CD8-positive, alpha-beta memory T cell (primary cell): ENCODE measurements at regions not wholly inside any gene's neighbourhood (a gene's known extent, or its start where the extent isn't known, plus 50 kb on each side); places are given as distances from the start of the nearest gene placed in this dataset.

Experiments used
- CTCF ChIA-PET: fragments of 350-600 bp; sonication (Branson Sonifier 250); formaldehyde crosslinking; loops from one replicate; lab custom pipeline; 2021; ENCODE audit warnings: antibody characterized with exemption; lab: Charles Lee
- POLR2A ChIA-PET: fragments of 350-600 bp; sonication (Branson Sonifier 250); formaldehyde crosslinking; loops from one replicate; lab custom pipeline; 2021; ENCODE audit warnings: antibody characterized with exemption; lab: Charles Lee
- DNase-seq, 5 donors: peaks; one replicate each; pipeline versions ENCODE4 v3.0.0 to v3.0.0-alpha.2; 2020 to 2022; ENCODE audit warnings: mixed read lengths in 1 of 5
- H3K27ac ChIP-seq: one replicate; pipeline ENCODE4 v1.7.0; 2013; ENCODE audit warnings: low read depth, mild to moderate bottlenecking, low read length, moderate library complexity
- H3K27me3 ChIP-seq: 2 replicates; pipeline ENCODE4 v1.7.0; 2013; ENCODE audit warnings: low read length, mild to moderate bottlenecking; ENCODE audit not compliant: insufficient read depth, poor library complexity, severe bottlenecking
- H3K36me3 ChIP-seq: 2 replicates; pipeline ENCODE4 v1.7.0; 2013; ENCODE audit warnings: mild to moderate bottlenecking, low read length, moderate library complexity; ENCODE audit not compliant: insufficient read depth
- H3K4me1 ChIP-seq: 2 replicates; pipeline ENCODE4 v1.7.0; 2013; ENCODE audit warnings: mild to moderate bottlenecking, low read length, moderate library complexity; ENCODE audit not compliant: insufficient read depth
- H3K4me3 ChIP-seq: 2 replicates; pipeline ENCODE4 v1.7.0; 2013; ENCODE audit warnings: mild to moderate bottlenecking, low read length
- H3K9me3 ChIP-seq: 2 replicates; pipeline ENCODE4 v1.7.0; 2013; ENCODE audit warnings: mild to moderate bottlenecking, low read length
- H3K27ac Mint-ChIP-seq, 8 donors: one replicate each; pipeline ENCODE4 v1.8.0; 2020 to 2021; ENCODE audit warnings: mixed read lengths in 8 of 8, mild to moderate bottlenecking in 6 of 8, inconsistent platforms in 3 of 8, moderate library complexity in 3 of 8
- H3K27me3 Mint-ChIP-seq, 2 donors: one replicate each; pipeline ENCODE4 v1.8.0; 2020 to 2021; ENCODE audit warnings: mixed read lengths in 2 of 2, mild to moderate bottlenecking in 1 of 2, moderate library complexity in 1 of 2
- H3K36me3 Mint-ChIP-seq, 3 donors: one replicate each; pipeline ENCODE4 v1.8.0; 2020 to 2021; ENCODE audit warnings: mixed read lengths in 3 of 3, inconsistent platforms in 1 of 3, mild to moderate bottlenecking in 1 of 3
- H3K4me1 Mint-ChIP-seq, 3 donors: one replicate each; pipeline ENCODE4 v1.8.0; 2020 to 2021; ENCODE audit warnings: mixed read lengths in 3 of 3, inconsistent platforms in 1 of 3, mild to moderate bottlenecking in 1 of 3
- H3K4me3 Mint-ChIP-seq, 7 donors: one replicate each; pipeline ENCODE4 v1.8.0; 2020 to 2021; ENCODE audit warnings: mixed read lengths in 7 of 7, mild to moderate bottlenecking in 6 of 7, moderate library complexity in 4 of 7, inconsistent platforms in 2 of 7
- H3K9me3 Mint-ChIP-seq, 5 donors: one replicate each; pipeline ENCODE4 v1.8.0; 2020 to 2022; ENCODE audit warnings: mixed read lengths in 5 of 5, mild to moderate bottlenecking in 3 of 5, moderate library complexity in 2 of 5, inconsistent platforms in 1 of 5

- Mint-ChIP-seq H3K4me3 (no peak overlapping the region), H3K9me3 (peaks cover 0 to 3% (median 0%) of the 10 kb centered on the region in 5 donors), H3K27ac (no peak overlapping the region), H3K27me3 (peaks cover 10 to 23% of the 10 kb centered on the region in 2 donors), H3K4me1 (no peaks in the 10 kb centered on the region), H3K36me3 (no peaks in the 10 kb centered on the region)
- POLR2A ChIA-PET = no interaction called here
- no peak for DNase-seq
- Histone ChIP-seq H3K4me3 (no peak overlapping the region), H3K36me3 (no peaks in the 10 kb centered on the region), H3K9me3 (no peaks in the 10 kb centered on the region), H3K27ac (no peak overlapping the region), H3K4me1 (no peaks in the 10 kb centered on the region), H3K27me3 (no peaks in the 10 kb centered on the region)
- CTCF ChIA-PET = no interaction called here
Observed at GRCh38 chr3:124450366-124450765, 279.9 kb upstream of the UMPS start.

GRCh38 chr3:124451630-124452317, 278.5 kb upstream of the UMPS start:
- no peaks in the 10 kb centered on the region for H3K9me3 ChIP-seq
- Mint-ChIP-seq H3K27ac (no peak overlapping the region), H3K4me1 (no peaks in the 10 kb centered on the region), H3K9me3 (peaks cover 0 to 3% (median 0%) of the 10 kb centered on the region in 5 donors), H3K27me3 (peaks cover 7 to 24% of the 10 kb centered on the region in 2 donors), H3K4me3 (no peak overlapping the region), H3K36me3 (no peaks in the 10 kb centered on the region)
- no peaks in the 10 kb centered on the region for H3K4me1 ChIP-seq
- no peak for DNase-seq
- ChIA-PET CTCF (no interaction called here), POLR2A (no interaction called here)
- H3K27me3 ChIP-seq = no peaks in the 10 kb centered on the region
- H3K36me3 ChIP-seq = no peaks in the 10 kb centered on the region
- H3K4me3 ChIP-seq = no peak overlapping the region
- H3K27ac ChIP-seq = no peak overlapping the region

- no peaks in the 10 kb centered on the region for H3K4me1 Mint-ChIP-seq
- Histone ChIP-seq H3K27me3 (no peaks in the 10 kb centered on the region), H3K4me1 (no peaks in the 10 kb centered on the region), H3K27ac (no peak overlapping the region), H3K36me3 (no peaks in the 10 kb centered on the region), H3K4me3 (no peak overlapping the region), H3K9me3 (no peaks in the 10 kb centered on the region)
- H3K4me3 Mint-ChIP-seq = no peak overlapping the region
- ChIA-PET CTCF (no interaction called here), POLR2A (no interaction called here)
- H3K27ac Mint-ChIP-seq = no peak overlapping the region
- H3K9me3 Mint-ChIP-seq = peaks cover 0 to 3% (median 0%) of the 10 kb centered on the region in 5 donors
- no peaks in the 10 kb centered on the region for H3K36me3 Mint-ChIP-seq
- H3K27me3 Mint-ChIP-seq = peaks cover 10 to 30% of the 10 kb centered on the region in 2 donors
- no peak for DNase-seq
Observed at GRCh38 chr3:124453189-124453588, 277.1 kb upstream of the UMPS start.

DNA sequence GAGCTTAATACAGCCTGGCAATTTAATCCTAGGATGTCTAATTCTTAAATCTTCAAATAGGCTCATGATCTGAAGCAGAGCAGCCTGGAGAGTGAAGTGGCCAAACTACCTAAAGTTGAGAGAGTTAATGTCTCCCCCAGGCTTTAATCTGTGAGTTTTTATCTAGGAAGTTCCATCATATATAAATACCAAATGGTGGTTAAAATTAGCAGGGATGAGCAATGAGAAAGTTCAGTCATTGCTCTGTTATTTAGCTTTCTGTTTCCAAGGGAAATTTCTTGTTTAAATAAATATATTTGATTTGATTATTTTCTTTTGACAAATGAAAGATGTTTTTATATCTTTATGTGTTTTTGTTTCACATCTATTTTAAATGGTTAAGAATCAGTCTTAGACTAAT, 274.4 kb upstream of the UMPS start:
- ChIA-PET POLR2A (no interaction called here), CTCF (interaction anchor here (1.3 kb wide), 1 partner anchor 12 kb away, joined by 4 read pairs; no protein-coding TSS in a partner anchor)
- Histone ChIP-seq H3K4me3 (no peak overlapping the region), H3K9me3 (no peaks in the 10 kb centered on the region), H3K27ac (no peak overlapping the region), H3K27me3 (no peaks in the 10 kb centered on the region), H3K4me1 (no peaks in the 10 kb centered on the region), H3K36me3 (no peaks in the 10 kb centered on the region)
- Mint-ChIP-seq H3K9me3 (peaks cover 0 to 3% (median 0%) of the 10 kb centered on the region in 5 donors), H3K27me3 (peaks cover 5 to 38% of the 10 kb centered on the region in 2 donors), H3K4me1 (no peaks in the 10 kb centered on the region), H3K27ac (no peak overlapping the region), H3K36me3 (no peaks in the 10 kb centered on the region), H3K4me3 (no peak overlapping the region)
- no peak for DNase-seq

DNA sequence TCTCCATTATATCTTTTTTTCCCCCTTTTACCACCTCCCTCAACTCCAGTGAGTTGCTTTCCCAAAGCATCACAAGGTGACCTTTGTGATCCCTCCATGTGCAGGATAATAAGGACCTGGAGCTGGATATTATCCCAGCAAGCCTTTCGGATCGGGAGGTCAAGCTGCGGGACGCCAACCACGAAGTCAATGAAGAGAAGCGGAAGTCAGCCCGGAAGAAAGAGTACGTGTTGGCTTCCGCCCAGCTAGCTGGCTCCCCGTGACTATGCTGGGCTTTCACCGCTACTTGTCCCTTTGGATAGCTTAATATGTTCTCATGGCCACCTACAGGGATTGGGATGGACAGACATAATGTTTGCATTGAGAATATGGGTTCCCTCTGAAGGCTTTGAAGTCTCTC, 273.7 kb upstream of the UMPS start:
- Histone ChIP-seq H3K9me3 (no peaks in the 10 kb centered on the region), H3K4me3 (no peak overlapping the region), H3K36me3 (no peaks in the 10 kb centered on the region), H3K27ac (no peak overlapping the region), H3K27me3 (no peaks in the 10 kb centered on the region), H3K4me1 (no peaks in the 10 kb centered on the region)
- Mint-ChIP-seq H3K27me3 (peaks cover 6 to 37% of the 10 kb centered on the region in 2 donors), H3K4me1 (no peaks in the 10 kb centered on the region), H3K36me3 (no peaks in the 10 kb centered on the region), H3K27ac (no peak overlapping the region), H3K4me3 (no peak overlapping the region), H3K9me3 (peaks cover 0 to 3% (median 0%) of the 10 kb centered on the region in 5 donors)
- no peak for DNase-seq
- ChIA-PET POLR2A (interaction anchor here (0.5 kb wide), 1 partner anchor 15 kb away, joined by 3 read pairs; no protein-coding TSS in a partner anchor), CTCF (interaction anchor here (1.3 kb wide), 1 partner anchor 13 kb away, joined by 4 read pairs; no protein-coding TSS in a partner anchor)

DNA sequence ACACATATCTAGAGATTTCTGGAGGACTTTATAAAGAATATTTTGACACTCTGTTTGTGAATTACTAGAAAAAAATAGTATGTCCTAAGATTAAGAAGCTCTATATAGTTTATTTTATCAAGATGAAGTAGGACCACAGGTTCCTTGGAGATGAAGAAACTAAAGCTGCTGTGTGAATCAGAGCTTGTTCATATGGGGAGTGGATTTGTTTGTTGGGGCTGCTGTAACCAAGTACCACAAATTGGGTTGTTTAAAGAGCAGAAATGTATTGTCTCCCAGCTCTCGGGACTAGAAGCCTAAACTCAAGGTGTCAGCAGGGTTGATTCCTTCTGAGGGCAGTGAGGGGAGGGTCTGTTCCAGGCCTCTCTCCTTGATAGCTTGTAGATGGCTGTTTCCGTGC, 270.6 kb upstream of the UMPS start:
- no peaks in the 10 kb centered on the region for H3K4me1 ChIP-seq
- no peak overlapping the region for H3K27ac ChIP-seq
- no peak overlapping the region for H3K4me3 ChIP-seq
- Mint-ChIP-seq H3K4me1 (no peaks in the 10 kb centered on the region), H3K27me3 (peaks cover 6 to 39% of the 10 kb centered on the region in 2 donors), H3K27ac (no peak overlapping the region), H3K4me3 (no peak overlapping the region), H3K36me3 (no peaks in the 10 kb centered on the region), H3K9me3 (no peaks in the 10 kb centered on the region)
- no peaks in the 10 kb centered on the region for H3K9me3 ChIP-seq
- CTCF ChIA-PET = interaction anchor here (1.0 kb wide), 1 partner anchor 21 kb away, joined by 3 read pairs; no protein-coding TSS in a partner anchor
- no peak for DNase-seq
- H3K36me3 ChIP-seq = no peaks in the 10 kb centered on the region
- POLR2A ChIA-PET = no interaction called here
- no peaks in the 10 kb centered on the region for H3K27me3 ChIP-seq

DNA sequence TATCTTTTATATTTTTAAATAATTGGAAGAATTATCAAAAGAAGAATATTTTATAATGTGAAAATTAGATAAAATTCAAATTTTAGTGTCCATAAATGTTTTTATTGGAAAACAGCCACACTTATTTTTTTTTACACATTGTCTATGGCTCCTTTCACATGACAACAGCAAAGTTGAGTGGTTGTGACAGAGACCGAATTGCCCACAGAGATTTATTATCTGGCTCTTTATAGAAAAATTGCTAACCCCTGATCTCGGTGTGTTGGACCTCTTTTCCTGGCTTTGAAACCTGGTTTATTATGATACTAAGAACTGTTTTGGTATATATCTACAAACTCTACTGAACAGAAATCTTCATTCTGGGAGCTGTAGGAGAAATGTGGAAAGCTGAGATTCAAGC, 269.1 kb upstream of the UMPS start:
- ChIA-PET CTCF (no interaction called here), POLR2A (no interaction called here)
- Mint-ChIP-seq H3K36me3 (no peaks in the 10 kb centered on the region), H3K27me3 (peaks cover 6 to 36% of the 10 kb centered on the region in 2 donors), H3K9me3 (no peaks in the 10 kb centered on the region), H3K4me1 (no peaks in the 10 kb centered on the region), H3K4me3 (no peak overlapping the region), H3K27ac (no peak overlapping the region)
- Histone ChIP-seq H3K4me1 (no peaks in the 10 kb centered on the region), H3K27me3 (no peaks in the 10 kb centered on the region), H3K36me3 (no peaks in the 10 kb centered on the region), H3K27ac (no peak overlapping the region), H3K4me3 (no peak overlapping the region), H3K9me3 (no peaks in the 10 kb centered on the region)
- no peak for DNase-seq

DNA sequence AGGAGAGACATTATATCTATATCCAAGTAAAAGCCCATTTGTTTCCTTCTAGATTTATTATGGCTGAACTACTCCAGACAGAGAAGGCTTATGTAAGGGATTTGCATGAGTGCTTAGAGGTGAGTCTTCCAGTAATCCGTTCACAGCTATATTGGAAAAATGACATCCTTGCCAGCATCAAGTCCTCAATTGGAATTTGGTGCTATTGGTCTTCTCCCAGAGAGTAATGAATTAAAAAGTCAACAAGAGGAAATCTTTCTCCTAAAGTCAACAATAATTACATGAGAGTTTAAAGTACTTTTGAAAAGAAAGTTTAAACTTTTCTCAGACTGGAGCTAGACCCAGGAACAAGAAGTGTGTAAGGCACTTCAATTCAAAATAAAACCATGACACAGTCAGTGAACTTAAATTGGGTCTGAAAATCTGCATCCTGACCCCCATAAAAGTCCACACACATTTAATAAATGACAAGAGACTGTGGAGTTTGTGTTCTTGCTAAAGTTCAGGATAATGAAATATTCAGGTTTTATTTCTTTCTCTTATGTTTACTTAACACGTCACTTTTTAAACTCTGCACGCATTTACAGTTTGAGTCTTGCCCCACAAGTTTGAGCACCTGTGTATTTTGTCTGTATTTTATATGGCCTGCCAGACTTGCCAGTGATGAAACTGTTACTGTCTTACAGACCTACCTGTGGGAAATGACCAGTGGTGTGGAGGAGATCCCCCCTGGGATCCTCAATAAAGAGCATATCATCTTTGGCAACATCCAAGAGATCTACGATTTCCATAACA, 268.2 kb upstream of the UMPS start:
- CTCF ChIA-PET = no interaction called here
- H3K9me3 ChIP-seq = no peaks in the 10 kb centered on the region

More for the DNA sequence above, 268.2 kb upstream of the UMPS start:
- H3K4me1 ChIP-seq = no peaks in the 10 kb centered on the region
- no peak for DNase-seq
- H3K4me3 ChIP-seq = no peak overlapping the region
- no peaks in the 10 kb centered on the region for H3K36me3 ChIP-seq
- H3K27ac ChIP-seq = no peak overlapping the region
- no peaks in the 10 kb centered on the region for H3K36me3 Mint-ChIP-seq
- H3K4me1 Mint-ChIP-seq = no peaks in the 10 kb centered on the region
- H3K27me3 Mint-ChIP-seq = peaks cover 6 to 44% of the 10 kb centered on the region in 2 donors
- no peak overlapping the region for H3K4me3 Mint-ChIP-seq
- H3K27ac Mint-ChIP-seq = no peak overlapping the region
- no peaks in the 10 kb centered on the region for H3K9me3 Mint-ChIP-seq
- POLR2A ChIA-PET = no interaction called here
- no peaks in the 10 kb centered on the region for H3K27me3 ChIP-seq
